Gastroesophageal sphincter (tissue), 4 donors: ENCODE measurements at regions not wholly inside any gene's neighbourhood (a gene's known extent, or its start where the extent isn't known, plus 50 kb on each side); places are given as distances from the start of the nearest gene placed in this dataset.
"Not testable (repeated sequence)": the region's sequence is repeated elsewhere in the genome, so short reads cannot be mapped to it uniquely, and the experiment has no call there.

Experiments used
- ATAC-seq: fragments of 150-250 bp; one replicate; pipeline ENCODE4 v1.9.1; 2016; ENCODE audit warnings: mild to moderate bottlenecking, moderate library complexity
- H3K27ac ChIP-seq, 4 donors: fragments of 200-600 bp; sonication (generic) in 3 of 4; 1 replicate in 3 of 4; 2 replicates in 1 of 4; pipeline ENCODE4 v1.5.1; 2016 to 2019
- H3K27me3 ChIP-seq: fragments of 200-600 bp; sonication (generic); one replicate; pipeline ENCODE4 v1.5.1; 2019
- H3K36me3 ChIP-seq, 2 donors: fragments of 200-600 bp; sonication (generic); one replicate each; pipeline ENCODE4 v1.5.1; 2019; ENCODE audit warnings: control low read depth in 1 of 2
- H3K4me1 ChIP-seq, 3 donors: fragments of 200-600 bp; sonication (generic); 1 replicate in 2 of 3; 2 replicates in 1 of 3; pipeline ENCODE4 v1.5.1; 2016 to 2019; ENCODE audit warnings: control low read depth in 2 of 3
- H3K4me3 ChIP-seq, 2 donors: fragments of 200-600 bp; sonication (generic); one replicate each; pipeline ENCODE4 v1.5.1; 2019; ENCODE audit warnings: mild to moderate bottlenecking in 1 of 2, moderate library complexity in 1 of 2
- H3K9me3 ChIP-seq, 3 donors: fragments of 200-600 bp; sonication (generic); one replicate each; pipeline ENCODE4 v1.5.1; 2017 to 2019; ENCODE audit warnings: control low read depth in 2 of 3
- CTCF ChIP-seq, 4 experiments: fragments of 200-600 bp in 2 of 4; fragments of 450-650 bp in 2 of 4; sonication (generic) in 1 of 4; IDR thresholded peaks; one replicate each; pipeline ENCODE4 v1.5.1; 2017 to 2019; ENCODE audit warnings: antibody characterized with exemption in 4 of 4, mild to moderate bottlenecking in 2 of 4, moderate library complexity in 2 of 4
- EP300 ChIP-seq: sonication (generic); formaldehyde crosslinking; IDR thresholded peaks from one replicate; pipeline ENCODE4 v1.6.1; 2017; ENCODE audit warnings: antibody characterized with exemption, mild to moderate bottlenecking
- POLR2A ChIP-seq, 2 donors: fragments of 450-650 bp; IDR thresholded peaks; one replicate each; pipeline ENCODE4 v1.6.1; 2017; ENCODE audit warnings: antibody characterized with exemption in 2 of 2, mild to moderate bottlenecking in 2 of 2, moderate library complexity in 1 of 2
- POLR2AphosphoS5 ChIP-seq: sonication (generic); formaldehyde crosslinking; IDR thresholded peaks from one replicate; pipeline ENCODE4 v1.6.1; 2017; ENCODE audit warnings: antibody characterized with exemption
- WGBS, 2 donors: methylation state at CpG; one replicate each; pipeline ENCODE4 v1.1.5; 2018; ENCODE audit warnings: low coverage in 1 of 2; 5-methylcytosine and 5-hydroxymethylcytosine counted together

- ATAC-seq = no peak
- TF ChIP-seq EP300 = no peak
- TF ChIP-seq POLR2A (IDR thresholded peaks at IDR 0.05) = no peak
- no peak for TF ChIP-seq POLR2AphosphoS5
- no peak for TF ChIP-seq CTCF (IDR thresholded peaks at IDR 0.05)
- WGBS, 2 donors = no CpG with 5 or more reads among the region's 4 CpGs
- Histone ChIP-seq H3K9me3 (no peaks in the 10 kb centered on the region), H3K4me1 (no peaks in the 10 kb centered on the region), H3K36me3 (no peaks in the 10 kb centered on the region), H3K27ac (no peak overlapping the region), H3K27me3 (no peaks in the 10 kb centered on the region), H3K4me3 (no peak overlapping the region)
These were observed 163.5 kb downstream of the FAM47A start for GRCh38 chrX:33968611-33969010.

GRCh38 chrX:33949300-33949699 is 182.8 kb downstream of the FAM47A start:
- 61% methylated on average over 2 of the region's 2 CpGs; no CpG with 5 or more reads in 1 of the 2 donors for WGBS, 2 donors
- H3K9me3 ChIP-seq = no peaks in the 10 kb centered on the region
- no peaks in the 10 kb centered on the region for H3K36me3 ChIP-seq
- H3K27me3 ChIP-seq = no peaks in the 10 kb centered on the region
- no peak overlapping the region for H3K27ac ChIP-seq
- no peak for TF ChIP-seq POLR2AphosphoS5
- no peaks in the 10 kb centered on the region for H3K4me1 ChIP-seq
- H3K4me3 ChIP-seq = no peak overlapping the region
- ATAC-seq = no peak

- not testable (repeated sequence) for H3K27me3 ChIP-seq, H3K4me3 ChIP-seq, H3K9me3 ChIP-seq, H3K36me3 ChIP-seq, H3K4me1 ChIP-seq, ATAC-seq, H3K27ac ChIP-seq
- 81 to 100% methylated on average over 1 to 3 of the region's 5 CpGs for WGBS, 2 donors
These were observed 205.9 kb downstream of the FAM47A start for GRCh38 chrX:33926249-33926648.

GRCh38 chrX:33923262-33923661 is 208.9 kb downstream of the FAM47A start:
- ATAC-seq = no peak
- 72 to 80% methylated on average over 1 to 2 of the region's 2 CpGs for WGBS, 2 donors
- no peaks in the 10 kb centered on the region for H3K27me3 ChIP-seq
- H3K36me3 ChIP-seq = no peaks in the 10 kb centered on the region
- no peaks in the 10 kb centered on the region for H3K4me1 ChIP-seq
- no peak overlapping the region for H3K27ac ChIP-seq
- H3K9me3 ChIP-seq = no peaks in the 10 kb centered on the region
- TF ChIP-seq CTCF (IDR thresholded peaks at IDR 0.05) (no peak), POLR2A (IDR thresholded peaks at IDR 0.05) (no peak), POLR2AphosphoS5 (no peak), EP300 (no peak)
- H3K4me3 ChIP-seq = no peak overlapping the region

- no peak for ATAC-seq
- Histone ChIP-seq H3K4me1 (no peaks in the 10 kb centered on the region), H3K4me3 (no peak overlapping the region), H3K27me3 (no peaks in the 10 kb centered on the region), H3K9me3 (no peaks in the 10 kb centered on the region), H3K36me3 (no peaks in the 10 kb centered on the region), H3K27ac (no peak overlapping the region)
- WGBS, 2 donors = 50% methylated on average over 1 of the region's 1 CpG
- TF ChIP-seq POLR2A (IDR thresholded peaks at IDR 0.05) (no peak), EP300 (no peak), CTCF (IDR thresholded peaks at IDR 0.05) (no peak), POLR2AphosphoS5 (no peak)
These were observed 222.3 kb downstream of the FAM47A start for GRCh38 chrX:33909836-33910235.

- no peak overlapping the region for H3K4me3 ChIP-seq
- H3K9me3 ChIP-seq = no peaks in the 10 kb centered on the region
- no peaks in the 10 kb centered on the region for H3K4me1 ChIP-seq
- no peaks in the 10 kb centered on the region for H3K36me3 ChIP-seq
- ATAC-seq = no peak
- no peaks in the 10 kb centered on the region for H3K27me3 ChIP-seq
- TF ChIP-seq POLR2AphosphoS5 (no peak), POLR2A (IDR thresholded peaks at IDR 0.05) (no peak), CTCF (IDR thresholded peaks at IDR 0.05) (no peak), EP300 (no peak)
- no peak overlapping the region for H3K27ac ChIP-seq
- 52 to 56% methylated on average over 3 to 5 of the region's 5 CpGs for WGBS, 2 donors
These were observed 223.2 kb downstream of the FAM47A start for GRCh38 chrX:33908898-33909297.
